ENCODE measurements at regions not wholly inside any gene's neighbourhood (a gene's known extent, or its start where the extent isn't known, plus 50 kb on each side); places are given as distances from the start of the nearest gene placed in this dataset.
A peak's percentile ranks its signal among the peaks of the same experiment; 100 is the strongest.

DNA sequence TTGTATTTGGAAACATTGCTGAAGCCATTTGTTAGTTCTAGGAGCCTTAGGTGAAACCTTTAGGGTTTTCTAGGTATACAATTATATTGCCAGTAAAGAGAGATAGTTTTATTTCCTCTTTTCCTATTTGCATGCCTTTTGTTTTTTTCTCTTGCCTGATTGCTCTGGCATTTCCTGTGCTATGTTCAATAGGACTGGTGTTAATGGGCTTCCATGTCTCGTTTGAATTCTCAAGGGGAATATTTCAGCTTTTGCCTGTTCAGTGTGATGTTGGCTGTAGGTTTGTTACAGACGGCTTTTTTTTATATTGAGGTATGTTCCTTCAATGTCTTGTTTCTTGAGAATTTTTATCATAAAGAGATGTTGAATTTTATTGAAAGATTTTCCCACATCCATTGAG, 1054.9 kb upstream of the NXPH2 start:
- DNase-seq (ENCODE audit: low read depth) = no peak

DNA sequence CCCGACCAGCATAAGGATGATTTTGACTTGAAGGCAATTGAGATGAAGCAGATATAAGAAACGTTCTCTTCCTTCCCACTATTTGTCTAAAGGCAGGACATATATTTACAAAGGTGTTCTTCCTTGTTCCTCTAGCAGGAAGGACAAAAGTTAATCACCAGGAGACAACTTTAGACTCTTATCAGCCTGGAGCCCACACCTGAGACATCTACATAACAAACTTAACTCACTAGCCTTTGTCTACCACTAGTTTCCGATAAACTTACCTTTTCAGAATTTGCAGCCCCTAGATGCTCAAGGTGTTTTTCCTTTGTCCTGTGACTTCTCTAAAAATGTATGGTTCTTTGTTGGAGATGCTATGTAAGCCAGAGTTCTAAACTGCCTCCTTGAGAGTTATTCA, 1047.8 kb upstream of the NXPH2 start:
- DNase-seq (ENCODE audit: low read depth) = no peak

DNA sequence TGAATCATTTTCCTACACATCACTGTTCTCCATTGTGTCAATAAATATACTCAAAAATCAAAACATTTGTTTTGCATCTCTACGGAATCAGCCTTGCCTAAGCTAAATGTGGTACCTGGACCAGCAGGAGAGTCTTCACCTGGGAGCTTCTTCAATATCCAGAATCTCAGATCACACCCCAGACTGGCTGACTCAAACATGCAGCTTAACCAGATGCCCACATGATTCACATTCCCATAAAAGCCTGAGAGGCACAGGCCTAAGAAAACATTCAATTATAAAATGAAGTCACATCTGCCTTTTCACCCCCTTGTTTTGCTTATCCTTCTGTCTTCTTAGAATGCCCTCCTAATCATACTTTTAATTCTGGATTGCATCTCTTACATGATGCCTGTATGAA, 1045.5 kb upstream of the NXPH2 start:
- no peak for DNase-seq (ENCODE audit: low read depth)

DNA sequence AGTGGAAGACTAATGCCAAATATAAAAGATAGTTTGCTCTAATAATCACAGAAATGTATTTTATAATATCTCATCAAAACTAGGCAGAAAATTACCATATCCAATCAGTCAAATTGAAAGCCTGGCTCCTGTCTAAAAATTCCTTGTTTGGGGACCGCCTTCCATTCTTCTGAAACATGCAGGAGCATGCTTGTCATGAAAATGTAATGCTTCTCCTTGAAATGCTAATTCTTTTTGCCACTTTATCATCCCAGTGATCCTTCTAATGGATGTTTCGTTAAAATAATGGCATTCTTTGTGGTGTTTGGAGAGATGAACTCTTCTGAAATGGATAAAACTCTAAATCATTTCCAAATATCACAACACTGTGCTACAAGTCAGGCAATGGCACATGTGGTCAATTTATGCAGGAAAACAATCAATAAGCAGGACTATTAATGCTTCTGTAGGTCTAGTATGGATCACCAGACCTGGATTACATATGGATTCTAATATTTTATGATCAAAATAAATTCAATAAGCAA, 1039.1 kb upstream of the NXPH2 start:
- DNase-seq (ENCODE audit: low read depth) = no peak

DNA sequence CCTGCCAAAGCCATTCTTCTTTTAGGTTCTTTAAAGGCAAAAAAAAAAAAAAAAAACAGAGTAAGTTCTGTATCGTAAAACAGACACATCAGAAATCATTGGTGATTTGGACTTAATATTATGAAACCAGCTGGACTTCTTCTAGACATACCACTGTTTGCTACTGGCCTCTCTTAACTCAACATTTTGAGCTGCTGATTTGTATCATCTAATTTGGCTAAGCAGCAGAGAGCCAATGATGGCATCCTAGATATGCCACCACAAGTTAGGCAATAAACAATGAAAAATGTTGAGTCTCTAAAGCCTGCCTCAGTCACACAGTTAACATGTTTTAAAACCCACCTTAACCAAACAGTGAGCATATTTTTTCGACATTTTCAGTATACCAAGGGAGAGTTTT, 1034.3 kb upstream of the NXPH2 start:
- no peak for DNase-seq (ENCODE audit: low read depth)

DNA sequence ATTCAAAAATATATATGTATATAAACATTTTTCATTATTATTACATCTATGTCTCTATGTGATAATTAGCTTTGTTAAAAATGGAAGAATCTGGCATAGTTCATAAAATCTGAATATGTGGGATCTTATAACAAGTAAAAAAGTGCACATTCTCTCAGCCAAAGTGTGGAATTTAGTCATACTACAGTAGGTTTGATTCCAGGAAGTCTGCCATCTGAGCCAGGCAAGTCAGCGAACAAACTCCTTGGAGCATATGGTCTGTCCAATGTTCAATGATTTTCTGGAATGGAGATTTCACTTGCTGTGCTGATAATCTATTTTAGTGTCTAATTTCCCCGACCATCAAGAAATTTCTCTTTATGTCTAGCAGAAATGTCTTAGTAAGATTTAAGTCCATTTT, 1033.2 kb upstream of the NXPH2 start:
- no peak for DNase-seq (ENCODE audit: low read depth)

DNA sequence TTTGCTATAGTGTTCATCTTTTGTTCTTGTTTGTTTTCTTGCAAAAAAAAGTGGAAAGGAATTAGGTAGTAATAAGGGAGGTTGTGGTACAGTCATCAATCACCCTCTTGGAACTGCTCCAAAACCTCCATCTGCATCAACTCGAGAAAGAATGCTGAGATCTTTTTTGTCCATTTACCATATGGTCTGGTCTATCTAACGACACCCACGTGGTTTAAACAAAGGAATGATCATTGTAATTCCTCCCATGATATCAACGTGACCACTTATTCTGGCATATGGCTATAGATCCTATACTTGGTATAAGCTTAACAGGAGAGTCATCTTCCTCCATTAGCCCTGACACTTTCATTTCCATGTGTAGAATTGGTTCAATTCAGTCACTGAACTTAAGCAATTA, 1025.3 kb upstream of the NXPH2 start:
- no peak for DNase-seq (ENCODE audit: low read depth)

DNA sequence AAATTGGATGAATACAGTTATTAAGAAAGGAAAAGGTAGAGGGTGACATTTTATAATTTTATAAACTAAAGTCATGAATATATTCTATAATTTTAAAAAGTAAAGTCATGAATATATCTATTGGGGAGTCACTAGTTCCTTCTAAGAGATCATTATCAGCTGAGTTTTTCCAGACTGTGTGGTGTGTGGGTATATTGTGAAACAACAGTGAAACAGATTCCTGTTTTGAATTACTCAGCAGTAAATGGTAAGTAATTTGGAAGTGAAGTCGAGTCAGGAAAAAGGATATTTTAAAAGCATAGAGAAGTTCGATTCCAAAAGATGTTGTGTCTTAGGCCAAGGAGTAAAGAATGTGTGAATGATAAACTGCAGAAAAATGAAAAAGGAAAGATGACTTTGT, 1018.2 kb upstream of the NXPH2 start:
- no peak for DNase-seq (ENCODE audit: low read depth)

DNA sequence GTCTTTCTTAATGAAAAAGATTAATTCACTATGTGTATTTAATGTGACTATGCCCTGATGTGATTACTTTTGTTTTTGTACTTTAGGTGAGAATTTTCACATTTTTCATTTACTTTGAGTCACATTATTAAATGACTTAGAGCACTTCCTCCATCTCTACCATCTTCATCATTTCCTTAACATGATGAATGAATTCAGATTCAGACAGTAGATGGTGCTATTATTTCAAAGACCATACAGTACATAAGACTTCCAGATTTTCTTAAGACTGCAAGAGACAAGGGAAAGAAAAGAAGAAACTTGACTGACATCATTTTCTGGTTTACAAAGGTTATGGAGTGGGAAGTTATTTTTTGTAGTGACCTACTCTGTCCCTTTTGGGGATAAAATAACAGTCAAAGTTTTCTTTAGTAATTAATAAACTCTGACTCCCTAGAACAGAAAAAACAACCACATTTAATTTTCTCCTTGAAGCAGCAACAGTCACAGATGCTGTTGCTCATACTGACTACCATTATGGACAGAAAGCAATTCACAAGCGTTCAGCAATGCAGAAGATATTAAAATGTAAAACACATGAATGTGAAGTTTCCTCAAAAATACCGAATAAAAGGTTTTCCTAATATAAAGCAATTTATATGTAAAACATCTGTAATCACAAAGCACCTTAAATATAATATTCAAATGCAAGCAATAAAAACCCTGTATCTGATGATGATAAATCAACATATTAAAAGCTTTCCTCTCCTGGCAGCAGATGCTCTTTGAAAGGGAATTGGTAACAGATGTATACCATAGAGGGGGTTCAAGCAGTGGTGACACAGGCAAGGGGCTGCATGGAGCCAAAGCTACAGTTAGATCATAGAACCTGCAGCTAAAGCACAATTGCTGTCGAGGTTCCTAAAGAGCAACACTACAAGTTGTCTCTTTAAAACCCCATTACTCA, 1010.9 kb upstream of the NXPH2 start:
- peak; percentile 22 for DNase-seq (ENCODE audit: low read depth)

DNA sequence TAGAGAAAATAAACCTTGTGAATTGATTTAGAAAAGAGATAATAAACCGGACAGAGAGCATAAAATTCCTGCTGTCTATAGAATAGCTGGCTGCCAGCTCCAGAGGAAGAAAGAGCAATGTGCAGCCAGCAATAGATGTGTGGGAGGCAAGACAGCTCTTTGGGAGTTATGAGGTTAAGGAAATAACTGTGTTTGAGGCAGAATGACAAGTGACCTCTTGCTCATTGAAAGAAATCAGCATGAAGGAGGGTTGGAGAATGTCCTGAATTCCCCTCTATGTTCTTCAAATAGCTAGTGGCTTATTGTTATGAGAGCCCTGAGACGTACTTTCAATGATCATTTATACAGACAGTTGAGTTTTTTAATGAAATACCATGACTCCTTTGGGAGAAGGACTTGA, 1009.9 kb upstream of the NXPH2 start:
- no peak for DNase-seq (ENCODE audit: low read depth)

DNA sequence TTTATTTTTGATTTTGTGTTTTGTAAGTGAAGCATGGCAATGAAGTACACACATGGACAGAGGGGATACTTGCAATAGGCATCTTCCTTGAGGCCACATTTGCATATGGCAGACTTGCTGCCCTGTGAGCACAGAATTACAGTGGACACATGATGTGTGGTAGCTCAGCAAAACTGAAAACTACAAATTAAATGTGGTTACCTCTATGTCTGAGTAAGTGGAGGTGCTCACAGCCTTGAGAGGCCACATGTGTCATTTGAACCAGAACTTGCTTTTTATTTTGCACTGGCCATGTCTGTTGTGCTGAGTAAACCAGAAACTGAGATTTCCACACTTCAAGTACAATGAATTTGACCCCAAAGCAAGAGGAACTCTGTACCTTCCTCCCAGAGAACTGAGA, 998.5 kb upstream of the NXPH2 start:
- DNase-seq (ENCODE audit: low read depth) = no peak

DNA sequence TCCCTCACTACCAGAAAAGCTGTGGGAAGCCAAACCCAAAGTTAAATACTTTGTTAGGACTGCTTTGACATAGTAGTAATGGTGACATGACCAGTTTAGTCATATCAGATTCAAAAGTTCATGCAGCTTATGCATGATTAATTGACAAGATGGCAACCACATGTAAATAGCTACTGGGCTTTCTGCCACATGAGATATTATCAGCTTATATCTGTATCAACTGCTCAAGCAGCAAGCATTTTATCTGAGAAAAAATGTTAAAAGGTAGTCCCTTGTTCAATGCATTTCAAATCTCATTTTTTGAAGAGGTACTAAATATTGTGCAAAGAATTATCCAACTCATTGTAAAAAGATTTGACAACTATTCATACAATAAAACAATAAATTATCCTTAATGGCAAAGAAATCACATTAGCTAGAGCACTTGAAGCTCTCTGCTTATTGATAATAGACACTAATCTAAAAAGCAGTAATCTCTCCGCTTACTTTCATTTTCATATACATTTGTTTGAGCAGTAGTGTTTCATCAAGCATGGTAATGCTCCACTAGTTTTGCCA, 993.6 kb upstream of the NXPH2 start:
- DNase-seq (ENCODE audit: low read depth) = no peak

DNA sequence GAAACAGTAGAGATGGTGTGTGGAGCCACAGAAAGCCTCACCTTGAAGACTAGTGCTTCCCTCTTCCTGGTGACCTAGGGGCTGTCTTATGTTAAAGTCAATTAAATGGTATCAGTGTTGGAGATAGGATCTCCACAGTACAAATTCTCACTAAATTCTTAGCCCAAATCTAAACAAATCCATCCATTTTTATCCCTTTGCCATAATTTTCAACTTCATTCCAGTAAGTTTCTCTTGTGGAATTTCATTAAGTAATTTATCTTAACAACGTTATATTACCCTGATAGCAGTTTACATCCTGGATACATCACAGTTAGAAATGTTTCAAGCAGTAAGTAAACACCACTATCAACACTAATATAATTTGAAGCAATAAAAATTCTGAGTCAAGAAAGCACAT, 989.4 kb upstream of the NXPH2 start:
- DNase-seq (ENCODE audit: low read depth) = no peak

DNA sequence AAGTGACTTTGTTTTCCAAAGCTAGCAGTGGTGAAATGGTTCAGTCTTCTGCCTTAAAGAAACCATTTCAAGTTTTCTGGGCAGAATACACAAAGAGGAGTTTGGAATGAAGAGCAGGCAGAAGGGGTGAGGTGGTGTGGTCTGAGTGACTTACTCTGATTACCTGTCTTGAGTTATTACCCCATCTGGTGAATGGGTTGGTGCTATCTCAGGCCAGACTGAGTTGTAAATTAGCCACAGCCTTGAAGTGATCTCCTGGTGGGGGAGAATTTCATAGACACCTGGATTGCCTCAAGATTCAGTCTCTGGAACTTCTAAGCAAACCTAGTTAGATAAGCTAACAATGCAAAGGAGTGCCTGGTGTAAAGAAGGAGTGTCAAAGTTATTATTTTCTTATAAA, 983.5 kb upstream of the NXPH2 start:
- no peak for DNase-seq (ENCODE audit: low read depth)

DNA sequence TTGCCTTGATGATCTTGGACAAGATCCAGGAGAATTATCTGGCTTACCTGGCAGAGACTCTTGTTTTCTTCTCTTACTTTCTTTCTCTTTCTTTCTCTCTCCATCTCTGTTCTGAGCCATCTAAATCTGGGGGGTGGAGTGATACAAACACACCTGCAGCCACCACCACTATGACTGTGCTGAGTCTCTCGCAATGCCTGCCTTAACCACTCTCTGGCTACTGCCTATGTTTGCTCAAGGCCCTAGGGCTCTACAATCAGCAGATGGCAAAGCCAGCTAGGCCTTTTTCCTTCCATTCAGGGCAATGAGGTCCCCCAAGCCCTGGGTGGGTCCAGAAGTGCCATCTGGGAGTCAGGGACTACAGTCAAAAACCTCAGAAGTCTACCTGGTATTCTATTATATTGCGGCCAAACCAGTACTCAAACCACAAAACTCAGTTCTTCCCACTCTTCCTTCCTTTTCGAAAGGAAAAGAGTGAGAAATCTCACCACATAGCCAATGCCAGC, 978.9 kb upstream of the NXPH2 start:
- DNase-seq (ENCODE audit: low read depth) = no peak

DNA sequence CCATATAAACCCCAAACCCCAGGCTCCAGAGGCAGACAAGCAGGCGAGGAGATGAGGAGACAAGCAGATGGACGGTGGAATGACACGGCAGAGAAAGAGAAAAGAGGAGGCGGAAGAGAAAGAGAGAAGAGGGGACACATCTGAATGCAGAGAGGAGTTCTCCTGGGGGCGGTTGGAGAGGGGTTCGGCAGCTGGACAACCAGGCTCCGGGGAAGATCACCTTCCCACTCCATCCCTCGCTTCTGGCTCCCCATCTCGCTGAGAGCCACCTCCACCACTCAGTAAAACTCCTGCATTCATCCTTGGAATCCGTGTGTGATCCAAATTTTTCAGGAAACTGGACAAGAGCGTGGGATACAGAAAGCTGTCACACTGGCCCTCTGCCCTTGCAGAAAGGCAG, 966.7 kb upstream of the NXPH2 start:
- DNase-seq (ENCODE audit: low read depth) = no peak

DNA sequence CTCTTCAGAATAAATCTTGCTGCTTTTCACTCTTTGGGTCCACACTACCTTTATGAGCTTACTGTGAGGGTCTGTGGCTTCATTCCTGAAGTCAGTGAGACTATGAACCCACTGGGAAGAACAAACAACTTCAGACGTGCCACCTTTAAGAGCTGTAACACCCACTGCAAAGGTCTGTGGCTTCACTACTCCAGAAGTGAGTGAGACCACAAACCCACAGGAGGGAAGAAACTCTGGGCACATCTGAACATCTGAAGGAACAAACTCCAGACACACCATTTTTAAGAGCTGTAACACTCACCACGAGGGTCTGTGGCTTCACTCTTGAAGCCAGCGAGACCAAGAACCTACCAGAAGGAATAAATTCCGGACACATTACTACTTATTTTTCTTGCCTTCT, 964.1 kb upstream of the NXPH2 start:
- DNase-seq (ENCODE audit: low read depth) = no peak

DNA sequence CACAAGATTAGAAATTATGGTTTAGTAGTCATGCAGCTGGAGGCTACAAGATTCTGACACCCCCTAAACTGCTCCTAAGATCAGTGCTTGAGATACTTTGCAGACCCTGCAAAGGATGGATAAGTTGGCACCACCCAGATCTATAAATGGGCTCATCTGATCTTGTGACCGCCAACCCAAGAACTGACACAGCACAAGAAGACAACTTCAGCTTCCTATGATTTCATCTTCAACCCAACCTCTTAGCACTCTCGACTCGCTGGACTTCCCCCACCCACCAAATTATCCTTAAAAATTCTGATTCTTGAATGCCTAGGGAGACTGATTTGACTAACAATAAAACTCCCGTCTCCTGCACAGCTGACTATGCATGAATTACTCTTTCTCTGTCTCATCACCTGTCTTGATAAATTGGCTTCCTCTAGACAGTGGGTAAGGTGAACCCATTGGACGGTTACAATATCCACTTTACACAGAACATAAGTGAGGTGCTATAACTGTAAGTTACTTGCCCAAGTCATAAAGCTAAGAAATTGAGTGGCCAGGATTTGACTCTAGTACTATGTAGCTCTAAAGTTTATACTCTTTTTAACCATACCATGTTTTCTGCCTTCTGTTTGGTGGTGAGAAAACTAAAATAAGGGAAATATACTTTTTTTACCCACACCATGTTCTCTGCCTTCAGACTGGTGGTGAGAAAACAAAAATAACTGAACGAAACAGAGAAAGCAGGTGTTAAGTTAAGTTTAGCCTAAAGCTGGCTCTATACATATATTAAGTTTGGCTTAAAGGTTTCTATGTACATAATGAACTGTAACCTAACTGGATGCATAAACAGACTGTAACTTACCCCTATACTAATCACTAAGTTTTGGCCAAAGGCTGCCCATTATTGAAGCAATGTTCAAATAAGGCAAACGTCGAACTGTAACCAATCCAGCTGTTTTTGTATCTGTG, 962.3 kb upstream of the NXPH2 start:
- no peak for DNase-seq (ENCODE audit: low read depth)

DNA sequence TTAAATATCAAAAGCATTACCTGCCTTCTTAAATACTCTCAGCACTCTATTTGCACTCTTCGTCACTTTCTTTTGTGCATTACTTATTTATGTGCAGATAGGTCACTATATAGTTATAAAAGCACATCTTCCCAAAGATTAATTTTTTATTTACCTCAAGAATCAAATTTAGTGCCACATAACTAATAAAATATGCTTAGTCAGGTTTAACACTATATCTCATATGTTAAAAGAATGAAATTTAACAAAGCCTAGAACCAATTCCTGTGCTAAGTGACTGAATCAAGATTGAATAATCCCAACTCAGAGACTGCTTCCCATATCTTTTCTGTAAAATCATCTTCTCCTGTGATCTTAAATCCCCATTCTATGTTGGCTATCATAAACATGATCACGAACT, 957.5 kb upstream of the NXPH2 start:
- no peak for DNase-seq (ENCODE audit: low read depth)

DNA sequence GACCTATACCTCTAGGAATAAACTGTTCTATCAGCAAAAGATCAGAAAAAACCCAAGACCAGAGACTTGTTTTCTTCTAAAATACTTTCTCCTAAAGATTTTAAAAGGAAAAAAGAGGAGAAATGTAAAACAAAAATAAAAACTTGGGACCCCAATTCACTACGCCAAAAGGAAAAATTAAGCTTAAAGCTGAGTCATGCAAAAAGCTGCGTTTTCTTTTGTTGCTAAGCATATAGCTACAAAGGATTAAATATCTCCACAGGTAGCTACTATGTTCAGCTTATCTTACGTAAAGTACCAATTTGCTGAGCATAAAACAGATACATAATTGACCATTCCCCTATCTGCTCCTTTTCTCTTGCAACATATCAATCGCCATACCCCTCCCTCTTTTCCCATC, 950.0 kb upstream of the NXPH2 start:
- no peak for DNase-seq (ENCODE audit: low read depth)

DNA sequence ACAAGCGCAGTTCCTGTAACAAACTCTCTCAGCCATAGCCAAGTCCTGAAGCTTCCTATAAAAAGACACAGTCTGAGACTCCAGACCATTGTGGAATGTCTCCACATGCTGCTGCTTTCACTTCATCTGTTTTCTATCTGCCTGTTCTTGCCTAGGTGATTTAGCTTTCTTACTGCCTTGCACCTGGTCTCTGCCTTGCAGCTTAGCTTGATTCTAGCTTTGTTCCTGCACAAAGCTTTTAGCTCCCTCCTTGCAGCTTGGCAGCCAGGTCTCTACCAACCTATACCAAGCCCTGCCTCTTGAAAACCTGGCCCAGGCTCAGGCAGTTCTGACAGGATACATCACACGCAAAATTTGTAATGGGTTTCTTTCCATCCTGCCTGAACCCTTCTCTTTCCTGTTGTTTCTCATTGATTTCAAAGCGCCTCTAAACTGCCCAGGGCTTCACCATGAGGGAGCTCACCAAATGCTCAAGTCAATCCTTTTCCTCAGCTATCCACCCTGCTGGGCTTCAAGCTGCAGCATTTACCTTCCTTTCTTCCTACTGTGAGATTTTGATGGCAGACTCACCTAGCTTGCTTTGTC, 941.3 kb upstream of the NXPH2 start:
- no peak for DNase-seq (ENCODE audit: low read depth)

DNA sequence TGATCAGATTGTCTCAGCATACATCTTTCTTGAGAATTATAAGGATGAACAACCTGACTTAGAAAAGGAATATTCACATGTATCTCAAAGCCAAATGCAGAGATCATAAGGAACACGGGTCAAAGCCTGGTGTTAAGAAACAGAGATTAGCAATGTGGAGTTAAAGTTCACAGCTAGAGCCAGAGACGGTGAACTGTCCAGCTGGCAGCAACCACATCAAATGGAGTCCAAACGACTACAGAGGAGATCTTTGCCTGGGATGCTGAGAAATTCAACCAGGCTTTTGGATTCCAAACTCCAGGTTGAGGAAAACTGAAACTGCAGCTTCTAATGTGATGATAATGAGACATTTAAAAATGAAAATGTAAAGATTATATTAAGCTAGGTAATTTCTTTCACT, 939.9 kb upstream of the NXPH2 start:
- no peak for DNase-seq (ENCODE audit: low read depth)
